NCI-H1694 treated with DMSO at 0.1 percent for 48 hours (cell line): ENCODE measurements at regions not wholly inside any gene's neighbourhood (a gene's known extent, or its start where the extent isn't known, plus 50 kb on each side); places are given as distances from the start of the nearest gene placed in this dataset.
"Not testable (repeated sequence)": the region's sequence is repeated elsewhere in the genome, so short reads cannot be mapped to it uniquely, and the experiment has no call there.

ENCODE experiments used
- DNase-seq: peaks from one replicate; lab custom pipeline; 2025; lab: John Stamatoyannopoulos, UW

GRCh38 chr12:66733321-66733720 is 54.4 kb upstream of the GRIP1 start:
- no peak for DNase-seq

- no peak for DNase-seq
These were observed 55.0 kb upstream of the GRIP1 start for GRCh38 chr12:66733839-66734238.

GRCh38 chr12:66735275-66735674 is 56.4 kb upstream of the GRIP1 start:
- no peak for DNase-seq

GRCh38 chr12:66736931-66737330 is 58.1 kb upstream of the GRIP1 start:
- no peak for DNase-seq

GRCh38 chr12:66739266-66739665 is 60.4 kb upstream of the GRIP1 start:
- no peak for DNase-seq

GRCh38 chr12:66739940-66740651 is 61.2 kb upstream of the GRIP1 start:
- no peak for DNase-seq

DNA sequence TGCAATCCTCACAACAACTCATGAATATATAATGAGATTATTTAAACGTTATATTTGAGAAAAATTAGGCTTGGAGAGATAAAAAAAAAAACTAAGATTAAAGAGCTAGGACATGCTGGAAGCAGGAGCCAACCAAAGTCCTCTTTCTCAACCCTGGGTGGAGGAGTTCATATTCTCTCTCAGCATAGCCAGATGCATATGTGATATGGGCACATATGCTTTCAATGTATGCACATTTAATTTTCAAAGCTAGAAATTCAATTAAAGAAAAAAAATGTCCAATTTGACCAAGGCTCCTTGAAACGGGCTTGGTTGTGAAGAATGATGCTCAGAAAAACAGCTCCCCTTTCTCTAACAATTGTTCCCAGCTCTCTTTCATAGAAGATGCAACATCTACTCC is 61.9 kb upstream of the GRIP1 start:
- no peak for DNase-seq

- DNase-seq, result no peak
These were observed 63.0 kb upstream of the GRIP1 start for GRCh38 chr12:66741919-66742318.

GRCh38 chr12:66742508-66743367 is 63.9 kb upstream of the GRIP1 start:
- DNase-seq, result no peak

- DNase-seq, result no peak
These were observed 65.6 kb upstream of the GRIP1 start for GRCh38 chr12:66744461-66744860.

- no peak for DNase-seq
These were observed 66.1 kb upstream of the GRIP1 start for GRCh38 chr12:66744956-66745383.

GRCh38 chr12:66746489-66747201 is 67.8 kb upstream of the GRIP1 start:
- no peak for DNase-seq

GRCh38 chr12:66751432-66752113 is 72.7 kb upstream of the GRIP1 start:
- no peak for DNase-seq

DNA sequence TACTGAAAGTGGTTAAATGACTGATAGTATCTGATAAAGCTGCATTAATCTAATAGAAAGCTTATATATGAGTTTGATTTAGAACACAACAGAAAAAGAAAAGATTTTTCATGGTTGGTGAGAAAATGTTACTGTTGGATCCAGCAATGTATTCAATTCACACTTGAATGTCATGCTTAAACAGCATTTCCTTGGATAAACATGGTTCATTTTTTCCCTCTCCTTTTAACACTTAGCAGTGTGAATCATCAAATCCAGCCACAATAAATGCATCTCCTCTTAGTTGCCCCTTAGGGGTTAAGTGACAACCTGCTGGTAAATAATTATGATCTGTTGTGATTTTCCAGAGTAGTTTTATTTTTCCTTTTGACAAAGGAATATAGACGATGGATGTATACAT is 74.9 kb upstream of the GRIP1 start:
- no peak for DNase-seq

DNA sequence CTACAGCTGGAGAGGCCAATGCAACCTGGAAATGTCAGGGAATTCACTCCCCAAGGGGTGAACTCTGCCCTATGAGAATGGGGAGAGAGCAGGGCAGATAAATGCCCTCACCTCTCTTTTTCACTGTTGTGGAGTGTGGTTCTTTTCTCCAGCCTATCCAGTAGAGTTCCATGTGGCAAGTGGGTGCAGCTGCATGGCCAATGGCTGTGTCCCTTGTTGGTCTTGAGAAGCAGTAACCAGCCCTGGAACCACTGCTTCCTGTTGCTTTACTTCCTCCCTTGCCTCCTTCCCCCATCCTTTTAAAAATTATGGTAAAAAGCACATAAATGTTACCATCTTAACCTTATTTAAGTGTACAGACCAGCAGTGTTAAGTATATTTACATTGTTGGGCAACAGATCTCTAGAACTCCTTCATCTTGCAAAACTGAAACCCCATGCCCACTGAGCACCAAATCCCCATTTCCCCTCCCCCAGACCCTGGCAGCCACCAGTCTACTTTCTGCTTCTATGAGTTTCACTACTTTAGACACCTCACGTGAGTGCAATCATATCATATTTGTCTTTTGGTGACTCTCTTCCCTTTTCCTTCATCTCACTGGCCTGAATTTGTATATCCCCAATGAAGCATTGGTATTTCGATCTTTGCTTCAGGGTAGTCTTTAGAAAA is 77.0 kb upstream of the GRIP1 start:
- DNase-seq, result no peak

- no peak for DNase-seq
These were observed 77.8 kb upstream of the GRIP1 start for GRCh38 chr12:66756631-66757030.

DNA sequence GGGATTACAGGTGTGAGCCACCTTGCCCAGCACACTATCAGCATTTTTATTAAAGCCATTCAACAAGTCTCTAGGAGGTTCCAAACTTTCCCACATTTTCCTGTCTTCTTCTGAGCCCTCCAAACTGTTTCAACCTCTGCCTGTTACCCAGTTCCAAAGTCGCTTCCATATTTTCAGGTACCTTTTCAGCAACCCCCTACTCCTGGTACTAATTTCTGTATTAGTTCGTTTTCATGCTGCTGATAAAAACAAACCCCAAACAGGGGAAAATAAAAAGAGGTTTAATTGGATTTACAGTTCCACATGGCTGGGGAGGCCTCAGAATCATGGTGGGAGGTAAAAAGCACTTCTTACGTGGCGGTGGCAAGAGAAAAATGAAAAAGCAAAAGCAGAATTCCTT is 81.2 kb upstream of the GRIP1 start:
- DNase-seq, result not testable (repeated sequence)

DNA sequence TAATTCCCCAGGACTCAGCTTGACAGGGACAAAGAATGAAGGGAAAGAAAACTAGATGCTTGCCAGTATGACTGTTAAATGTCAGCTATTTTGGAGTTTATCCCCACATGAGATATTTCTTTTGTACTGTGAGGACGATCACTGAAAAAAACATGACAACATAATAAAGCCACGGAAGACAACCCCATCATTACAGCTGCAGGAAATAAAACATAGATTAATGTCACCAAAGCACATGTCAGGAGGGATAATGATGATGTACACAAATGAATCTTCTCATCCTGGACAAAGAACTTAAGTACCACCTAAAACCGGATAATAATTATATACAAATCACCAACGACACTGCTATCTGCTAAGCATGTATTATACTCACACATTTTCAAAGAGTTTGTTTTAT is 84.6 kb upstream of the GRIP1 start:
- DNase-seq, result no peak

GRCh38 chr12:66765204-66765603 is 86.3 kb upstream of the GRIP1 start:
- DNase-seq, result no peak

GRCh38 chr12:66767536-66767935 is 88.7 kb upstream of the GRIP1 start:
- no peak for DNase-seq

- no peak for DNase-seq
These were observed 89.4 kb upstream of the GRIP1 start for GRCh38 chr12:66768293-66768692.

GRCh38 chr12:66774929-66775328 is 96.1 kb upstream of the GRIP1 start:
- no peak for DNase-seq
